IMR-90 (cell line): ENCODE measurements at regions not wholly inside any gene's neighbourhood (a gene's known extent, or its start where the extent isn't known, plus 50 kb on each side); places are given as distances from the start of the nearest gene placed in this dataset.

Experiments
- ATAC-seq: fragments of 200-7000 bp; cut with Tn5 transposase; 2 replicates; pipeline ENCODE4 v1.9.1; 2020; ENCODE audit warnings: low read depth, mild to moderate bottlenecking, moderate library complexity
- BruUV-seq: library from RNA; stranded (reverse); fragments of 400-500 nt; replicated peaks from 2 replicates; lab custom pipeline; 2021; lab: Mats Ljungman, UMichigan
- CTCF ChIA-PET: fragments of 300-600 bp; formaldehyde crosslinking; extraction: SDS; loops from one replicate; lab custom pipeline; 2021; ENCODE audit warnings: antibody characterized with exemption; lab: Yijun Ruan, JAX
- POLR2A ChIA-PET: fragments of 300-600 bp; sonication (Branson Sonifier 250); formaldehyde crosslinking; loops from one replicate; lab custom pipeline; 2022; ENCODE audit warnings: antibody characterized with exemption; ENCODE audit not compliant: unreplicated experiment; lab: Charles Lee
- DNase-seq: peaks from one replicate; pipeline ENCODE4 v3.0.0; 2013
- H2AFZ ChIP-seq: replicated peaks from 2 replicates; pipeline ENCODE3; 2013; ENCODE audit warnings: low read length, mild to moderate bottlenecking; ENCODE audit not compliant: poor library complexity
- H2AK5ac ChIP-seq: 2 replicates; pipeline ENCODE4 v1.6.1; 2013; ENCODE audit warnings: low read depth, low read length, inconsistent platforms
- H2AK9ac ChIP-seq: replicated peaks from 2 replicates; pipeline ENCODE3; 2013; ENCODE audit warnings: mild to moderate bottlenecking, low read depth, low read length, moderate library complexity; ENCODE audit not compliant: poor library complexity
- H2BK120ac ChIP-seq: 2 replicates; pipeline ENCODE4 v1.6.1; 2013; ENCODE audit warnings: low read depth, low read length, inconsistent platforms
- H2BK15ac ChIP-seq: 3 replicates; pipeline ENCODE4 v1.6.1; 2013; ENCODE audit warnings: low read depth, low read length, inconsistent platforms
- H2BK20ac ChIP-seq: 2 replicates; pipeline ENCODE4 v1.6.1; 2013; ENCODE audit warnings: low read depth, mild to moderate bottlenecking, inconsistent platforms, low read length, moderate library complexity
- H2BK5ac ChIP-seq: 2 replicates; pipeline ENCODE4 v1.6.1; 2013; ENCODE audit warnings: mild to moderate bottlenecking, low read depth, low read length, inconsistent platforms; ENCODE audit not compliant: poor library complexity, severe bottlenecking
- H3K14ac ChIP-seq: replicated peaks from 2 replicates; pipeline ENCODE4 v1.6.1; 2013; ENCODE audit warnings: low read depth, low read length, inconsistent platforms
- H3K18ac ChIP-seq: 2 replicates; pipeline ENCODE4 v1.6.1; 2013; ENCODE audit warnings: low read depth, low read length, control low read depth
- H3K23ac ChIP-seq: 2 replicates; pipeline ENCODE4 v1.6.1; 2013; ENCODE audit warnings: low read depth, low read length, inconsistent platforms
- H3K27ac ChIP-seq: 2 replicates; pipeline ENCODE4 v1.5.1; 2013; ENCODE audit warnings: mild to moderate bottlenecking, control low read depth, low read length; ENCODE audit not compliant: insufficient read depth
- H3K27me3 ChIP-seq: 2 replicates; pipeline ENCODE4 v1.6.1; 2013; ENCODE audit warnings: low read length; ENCODE audit not compliant: control insufficient read depth, insufficient read depth
- H3K36me3 ChIP-seq: 2 replicates; pipeline ENCODE4 v1.6.1; 2013; ENCODE audit warnings: low read length, mixed read lengths; ENCODE audit not compliant: control insufficient read depth, insufficient read depth
- H3K4ac ChIP-seq: 2 replicates; pipeline ENCODE4 v1.6.1; 2013; ENCODE audit warnings: low read depth, low read length, inconsistent platforms
- H3K4me1 ChIP-seq: 2 replicates; pipeline ENCODE4 v1.6.1; 2013; ENCODE audit warnings: low read length, mixed read lengths; ENCODE audit not compliant: control insufficient read depth, insufficient read depth
- H3K4me2 ChIP-seq: 2 replicates; pipeline ENCODE4 v1.6.1; 2013; ENCODE audit warnings: low read depth, mild to moderate bottlenecking, control low read depth, low read length, moderate library complexity
- H3K4me3 ChIP-seq: 2 replicates; pipeline ENCODE4 v1.5.1; 2013; ENCODE audit warnings: low read depth, mild to moderate bottlenecking, control low read depth, low read length, moderate library complexity; ENCODE audit not compliant: insufficient read depth
- H3K56ac ChIP-seq: 2 replicates; pipeline ENCODE4 v1.6.1; 2013; ENCODE audit warnings: low read length, inconsistent platforms; ENCODE audit not compliant: insufficient read depth; ENCODE audit errors: extremely low read depth
- H3K79me1 ChIP-seq, 2 experiments: 2 replicates each; pipeline ENCODE4 v1.6.1; 2013; ENCODE audit warnings: low read length in 2 of 2, inconsistent platforms in 1 of 2, low read depth in 1 of 2
- H3K9ac ChIP-seq: 2 replicates; pipeline ENCODE4 v1.6.1; 2013; ENCODE audit warnings: low read depth, low read length, control low read depth
- H3K9me1 ChIP-seq: 2 replicates; pipeline ENCODE4 v1.6.1; 2013; ENCODE audit warnings: low read length, inconsistent platforms; ENCODE audit not compliant: insufficient read depth
- H3K9me3 ChIP-seq: 2 replicates; pipeline ENCODE4 v1.6.1; 2013; ENCODE audit warnings: low read length; ENCODE audit not compliant: control insufficient read depth, insufficient read depth
- H4K20me1 ChIP-seq: 2 replicates; pipeline ENCODE4 v1.6.1; 2013; ENCODE audit warnings: low read length, inconsistent platforms; ENCODE audit not compliant: insufficient read depth
- H4K5ac ChIP-seq: 2 replicates; pipeline ENCODE4 v1.6.1; 2013; ENCODE audit warnings: mild to moderate bottlenecking, low read depth, low read length, control low read depth
- H4K8ac ChIP-seq, 2 experiments: 2 replicates each; pipeline ENCODE4 v1.6.1; 2013; ENCODE audit warnings: low read depth in 2 of 2, low read length in 2 of 2, control low read depth in 1 of 2, inconsistent platforms in 1 of 2
- H4K91ac ChIP-seq: 2 replicates; pipeline ENCODE4 v1.6.1; 2013; ENCODE audit warnings: low read depth, low read length, inconsistent platforms; ENCODE audit not compliant: insufficient read depth
- CHD1 ChIP-seq: IDR thresholded peaks from 2 replicates; pipeline ENCODE4 v1.6.1; 2012; ENCODE audit warnings: low read depth, low read length, improper control_type of control experiment
- ELK1 ChIP-seq: fragments of 150-350 bp; IDR thresholded peaks from 2 replicates; pipeline ENCODE4 v1.6.1; 2016; ENCODE audit warnings: low read depth, mild to moderate bottlenecking, low read length, moderate library complexity, borderline replicate concordance
- MAFK ChIP-seq: IDR thresholded peaks from 2 replicates; pipeline ENCODE4 v1.6.1; 2012; ENCODE audit warnings: low read depth, low read length, improper control_type of control experiment
- RCOR1 ChIP-seq: IDR thresholded peaks from 2 replicates; pipeline ENCODE4 v1.6.1; 2012; ENCODE audit warnings: mild to moderate bottlenecking, low read length, improper control_type of control experiment; ENCODE audit not compliant: insufficient replicate concordance
- SMC3 ChIP-seq: fragments of 150-350 bp; IDR thresholded peaks from 2 replicates; pipeline ENCODE4 v1.6.1; 2016; ENCODE audit warnings: low read depth, mild to moderate bottlenecking, antibody characterized with exemption, low read length, moderate library complexity
- USF2 ChIP-seq: fragments of 150-350 bp; IDR thresholded peaks from 2 replicates; pipeline ENCODE4 v1.6.1; 2017; ENCODE audit warnings: mild to moderate bottlenecking, antibody characterized with exemption, low read length, low read depth
- WGBS, 2 experiments: methylation state at CpG; one replicate each; pipeline versions ENCODE4 v1.1.5 to v1.1.7; 2013; ENCODE audit warnings: missing lambda C conversion rate in 2 of 2; ENCODE audit not compliant: insufficient read length in 1 of 2; ENCODE audit errors: extremely low coverage in 2 of 2; 5-methylcytosine and 5-hydroxymethylcytosine counted together
- dilution Hi-C: fragments of 300-500 bp; cut with HindIII; formaldehyde crosslinking; loops from one replicate; pipeline ENCODE4 v1.14.3; 2018; ENCODE audit warnings: low sequenced_read_pairs; ENCODE audit not compliant: unreplicated experiment
- in situ Hi-C: fragments of 300-500 bp; cut with MboI; formaldehyde crosslinking; loops from 3 replicates; pipeline ENCODE4 v1.14.3; 2019; ENCODE audit warnings: low sequenced_read_pairs, inconsistent platforms, mixed read lengths
- intact Hi-C: fragments of 100-400 bp; cut with micrococcal nuclease; formaldehyde crosslinking; loops from 2 replicates; pipeline ENCODE4 v1.10.0; 2022

GRCh38 chr7:155181768-155182167 is 111.6 kb downstream of the HTR5A start:
- TF ChIP-seq SMC3 (no peak), CHD1 (no peak), RCOR1 (no peak), MAFK (no peak), ELK1 (no peak), USF2 (no peak)
- BruUV-seq, result no TSS peak
- Histone ChIP-seq H4K5ac (no peak overlapping the region), H3K9me1 (no peaks in the 10 kb centered on the region), H3K18ac (no peak overlapping the region), H2BK120ac (no peak overlapping the region), H2BK5ac (no peak overlapping the region), H2AK9ac (no peak overlapping the region), H4K20me1 (no peaks in the 10 kb centered on the region), H4K91ac (no peak overlapping the region), H3K9ac (no peak overlapping the region), H3K36me3 (no peaks in the 10 kb centered on the region), H3K4me1 (no peaks in the 10 kb centered on the region), H3K9me3 (peaks cover 15% of the 10 kb centered on the region), H3K27ac (no peak overlapping the region), H3K14ac (no peak overlapping the region), H2BK20ac (no peak overlapping the region), H3K4me3 (no peak overlapping the region), H2AFZ (no peak overlapping the region), H3K4me2 (no peak overlapping the region), H3K56ac (no peak overlapping the region), H2AK5ac (no peak overlapping the region), H3K27me3 (no peaks in the 10 kb centered on the region), H3K4ac (no peak overlapping the region), H2BK15ac (no peak overlapping the region), H4K8ac (no peak overlapping the region), H3K79me1 (no peaks in the 10 kb centered on the region), H3K23ac (no peak overlapping the region)
- ATAC-seq (no peak), DNase-seq (no peak)
- dilution Hi-C loops, result no loop called here
- CTCF ChIA-PET, result interaction anchor here (1.3 kb wide), 1 partner anchor 163 kb away, joined by 3 read pairs; no protein-coding TSS in a partner anchor
- WGBS, 2 experiments, result 64% methylated on average over 3 of the region's 8 CpGs; no CpG with 5 or more reads in 1 of the 2 experiments
- intact Hi-C loops, result no loop called here
- POLR2A ChIA-PET, result no interaction called here
- in situ Hi-C loops, result no loop called here
